OCI-LY3 (cell line): ENCODE measurements at regions not wholly inside any gene's neighbourhood (a gene's known extent, or its start where the extent isn't known, plus 50 kb on each side); places are given as distances from the start of the nearest gene placed in this dataset.

Source experiments
- H2AFZ ChIP-seq: fragments of 200-600, 300-600 bp; shearing (Covaris generic); 2 replicates; pipeline ENCODE4 v1.6.0; 2014; ENCODE audit warnings: antibody characterized with exemption, low read depth, low read length
- H3K27ac ChIP-seq: fragments of 200-600, 300-600 bp; sonication (generic); 2 replicates; pipeline ENCODE4 v1.5.1; 2014; ENCODE audit warnings: mild to moderate bottlenecking, low read length, moderate library complexity, mixed read lengths
- H3K27me3 ChIP-seq: fragments of 200-600, 300-600 bp; sonication (generic); 2 replicates; pipeline ENCODE4 v1.6.1; 2014; ENCODE audit warnings: low read depth, low read length, mixed read lengths
- H3K36me3 ChIP-seq: fragments of 200-600, 300-600 bp; sonication (generic); replicated peaks from 2 replicates; pipeline ENCODE3; 2014; ENCODE audit warnings: low read depth, low read length, mixed read lengths
- H3K4me1 ChIP-seq: fragments of 300-600, 200-600 bp; sonication (generic); 2 replicates; pipeline ENCODE4 v1.6.1; 2014; ENCODE audit warnings: low read length, mixed read lengths
- H3K4me2 ChIP-seq: fragments of 200-600, 300-600 bp; sonication (generic); 2 replicates; pipeline ENCODE4 v1.6.1; 2014; ENCODE audit warnings: low read length, mixed read lengths
- H3K4me3 ChIP-seq: fragments of 300-600, 200-600 bp; sonication (generic); 2 replicates; pipeline ENCODE4 v1.5.1; 2014; ENCODE audit warnings: antibody characterized with exemption, mild to moderate bottlenecking, low read length, moderate library complexity
- H3K79me2 ChIP-seq: fragments of 300-600, 200-600 bp; shearing (Covaris generic); 2 replicates; pipeline ENCODE4 v1.6.1; 2014; ENCODE audit warnings: mild to moderate bottlenecking, low read length, mixed read lengths
- H3K9ac ChIP-seq: fragments of 300-600, 200-600 bp; shearing (Covaris generic); 2 replicates; pipeline ENCODE4 v1.6.0; 2014; ENCODE audit warnings: mild to moderate bottlenecking, low read length, moderate library complexity
- H3K9me3 ChIP-seq: fragments of 200-600, 300-600 bp; shearing (Covaris generic); 2 replicates; pipeline ENCODE4 v1.6.1; 2014; ENCODE audit warnings: low read length, mixed read lengths; ENCODE audit not compliant: insufficient read depth
- H4K20me1 ChIP-seq: fragments of 200-600, 300-600 bp; sonication (generic); 2 replicates; pipeline ENCODE4 v1.6.1; 2016; ENCODE audit warnings: low read length, mixed read lengths; ENCODE audit not compliant: insufficient read depth
- EZH2phosphoT487 ChIP-seq: fragments of 200-600 bp; shearing (Covaris generic); IDR thresholded peaks from 2 replicates; pipeline ENCODE4 v1.6.1; 2018; ENCODE audit warnings: antibody characterized with exemption, mixed run types, low read depth
- TF ChIP-seq, protein P1 (sequence below): fragments of 200-600, 300-600 bp; sonication (generic); IDR thresholded peaks from 2 replicates; pipeline ENCODE4 v1.5.1; 2014; ENCODE audit warnings: antibody characterized with exemption, low read length, low read depth

DNA sequence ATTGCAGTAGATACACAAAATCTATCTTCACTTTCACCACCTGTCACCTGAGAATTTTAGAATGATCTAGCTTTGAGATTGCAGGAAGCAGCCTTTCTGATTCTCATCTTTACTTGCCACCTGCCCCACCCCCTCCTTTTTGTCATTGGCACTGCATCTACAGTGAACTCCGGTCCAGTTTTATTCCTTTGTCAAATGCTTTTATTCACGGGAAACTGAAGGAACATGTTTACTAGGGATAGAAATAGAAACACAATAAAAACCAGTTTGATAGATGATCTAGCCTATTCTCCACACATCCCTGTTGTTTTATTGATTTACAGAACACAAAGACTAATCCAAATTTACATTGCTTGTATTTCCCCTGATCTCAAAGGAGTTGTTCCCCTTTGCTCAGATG, 471.7 kb upstream of the STXBP6 start:
- Histone ChIP-seq H3K4me3 (no peak overlapping the region), H3K9me3 (no peaks in the 10 kb centered on the region), H3K4me2 (no peak overlapping the region), H4K20me1 (no peaks in the 10 kb centered on the region), H3K36me3 (no peaks in the 10 kb centered on the region), H3K27me3 (0 out of 2 replicates have a peak, but pooled peaks cover 4% of the 10 kb centered on the region), H3K4me1 (no peaks in the 10 kb centered on the region), H3K27ac (no peak overlapping the region), H2AFZ (no peak overlapping the region), H3K79me2 (no peaks in the 10 kb centered on the region), H3K9ac (no peak overlapping the region)
- TF ChIP-seq, protein P1, sequence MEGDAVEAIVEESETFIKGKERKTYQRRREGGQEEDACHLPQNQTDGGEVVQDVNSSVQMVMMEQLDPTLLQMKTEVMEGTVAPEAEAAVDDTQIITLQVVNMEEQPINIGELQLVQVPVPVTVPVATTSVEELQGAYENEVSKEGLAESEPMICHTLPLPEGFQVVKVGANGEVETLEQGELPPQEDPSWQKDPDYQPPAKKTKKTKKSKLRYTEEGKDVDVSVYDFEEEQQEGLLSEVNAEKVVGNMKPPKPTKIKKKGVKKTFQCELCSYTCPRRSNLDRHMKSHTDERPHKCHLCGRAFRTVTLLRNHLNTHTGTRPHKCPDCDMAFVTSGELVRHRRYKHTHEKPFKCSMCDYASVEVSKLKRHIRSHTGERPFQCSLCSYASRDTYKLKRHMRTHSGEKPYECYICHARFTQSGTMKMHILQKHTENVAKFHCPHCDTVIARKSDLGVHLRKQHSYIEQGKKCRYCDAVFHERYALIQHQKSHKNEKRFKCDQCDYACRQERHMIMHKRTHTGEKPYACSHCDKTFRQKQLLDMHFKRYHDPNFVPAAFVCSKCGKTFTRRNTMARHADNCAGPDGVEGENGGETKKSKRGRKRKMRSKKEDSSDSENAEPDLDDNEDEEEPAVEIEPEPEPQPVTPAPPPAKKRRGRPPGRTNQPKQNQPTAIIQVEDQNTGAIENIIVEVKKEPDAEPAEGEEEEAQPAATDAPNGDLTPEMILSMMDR = no peak
- no peak for TF ChIP-seq EZH2phosphoT487

DNA sequence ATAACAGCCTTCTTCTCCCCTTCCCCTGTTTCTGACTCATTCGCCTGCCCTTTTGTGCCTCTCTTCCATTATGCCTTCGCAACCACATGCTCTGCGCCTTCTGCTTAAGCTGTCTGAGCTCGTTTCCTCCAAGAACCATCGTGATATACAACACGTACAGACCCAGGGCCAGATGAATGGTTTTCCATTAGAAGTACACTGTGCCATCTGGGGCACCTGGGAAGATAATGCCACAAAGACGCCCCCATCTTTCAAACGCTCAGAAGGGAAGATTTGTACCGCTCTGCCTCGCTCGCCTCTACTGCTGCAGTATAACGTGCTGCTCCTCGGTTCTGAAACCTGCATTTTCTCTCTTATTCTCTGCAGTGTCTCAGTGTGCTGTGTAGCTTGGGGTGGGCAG, 470.9 kb upstream of the STXBP6 start:
- H3K4me3 ChIP-seq = no peak overlapping the region
- H4K20me1 ChIP-seq = no peaks in the 10 kb centered on the region
- 0 out of 2 replicates have a peak, but pooled peaks cover 4% of the 10 kb centered on the region for H3K27me3 ChIP-seq
- no peaks in the 10 kb centered on the region for H3K36me3 ChIP-seq
- H2AFZ ChIP-seq = no peak overlapping the region
- H3K9ac ChIP-seq = no peak overlapping the region
- H3K79me2 ChIP-seq = no peaks in the 10 kb centered on the region
- H3K9me3 ChIP-seq = no peaks in the 10 kb centered on the region
- no peak overlapping the region for H3K27ac ChIP-seq
- TF ChIP-seq EZH2phosphoT487 = no peak
- TF ChIP-seq, protein P1 = no peak
- no peak overlapping the region for H3K4me2 ChIP-seq
- no peaks in the 10 kb centered on the region for H3K4me1 ChIP-seq

DNA sequence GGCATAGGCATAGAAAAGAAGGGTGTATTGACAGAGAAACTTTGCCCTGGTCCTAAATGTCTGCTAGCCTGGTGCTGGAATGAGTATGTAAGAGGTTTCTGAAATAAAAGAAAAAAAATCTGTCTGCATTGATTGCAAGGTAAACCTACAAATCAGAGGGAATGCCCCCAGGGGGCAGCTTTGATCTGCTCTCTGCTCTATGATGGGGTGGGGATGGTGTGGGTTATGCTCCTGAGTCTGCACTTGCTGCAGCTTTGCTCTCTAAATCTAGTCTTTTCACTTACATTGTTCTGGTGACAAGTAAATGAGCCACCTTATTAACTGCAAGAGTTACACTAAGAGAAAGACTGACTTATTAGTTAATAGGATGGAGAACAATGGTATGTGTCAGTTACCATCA, 468.4 kb upstream of the STXBP6 start:
- Histone ChIP-seq H3K9ac (no peak overlapping the region), H3K36me3 (no peaks in the 10 kb centered on the region), H3K27ac (no peak overlapping the region), H4K20me1 (no peaks in the 10 kb centered on the region), H3K4me2 (no peak overlapping the region), H3K4me1 (no peaks in the 10 kb centered on the region), H3K9me3 (no peaks in the 10 kb centered on the region), H2AFZ (no peak overlapping the region), H3K27me3 (0 out of 2 replicates have a peak, but pooled peaks cover 4% of the 10 kb centered on the region), H3K4me3 (no peak overlapping the region), H3K79me2 (no peaks in the 10 kb centered on the region)
- TF ChIP-seq, protein P1 = no peak
- no peak for TF ChIP-seq EZH2phosphoT487

DNA sequence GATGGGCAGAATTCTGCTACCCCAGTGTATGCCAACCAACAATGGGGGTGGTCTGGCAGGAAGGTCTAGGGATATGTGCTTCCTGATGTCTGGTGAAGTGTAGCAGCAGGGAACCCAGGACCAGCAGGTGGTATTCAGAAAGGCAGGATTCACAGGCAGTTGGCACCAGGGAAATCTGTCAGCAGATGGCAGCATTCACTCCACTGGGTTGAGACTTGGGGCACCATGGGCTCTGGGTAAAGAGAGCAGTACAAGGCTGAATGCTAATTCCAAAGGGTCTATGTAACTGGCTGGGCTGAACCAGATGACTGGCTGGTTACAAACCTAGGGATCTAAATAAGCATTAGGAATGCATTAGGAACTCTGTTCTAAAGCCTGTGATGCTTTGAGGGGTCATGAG, 466.9 kb upstream of the STXBP6 start:
- H3K4me3 ChIP-seq = no peak overlapping the region
- H3K27me3 ChIP-seq = 0 out of 2 replicates have a peak, but pooled peaks cover 4% of the 10 kb centered on the region
- H2AFZ ChIP-seq = no peak overlapping the region
- no peak overlapping the region for H3K4me2 ChIP-seq
- TF ChIP-seq, protein P1 = peak; percentile 12; the same call in 1 of the 2 replicates
- no peak for TF ChIP-seq EZH2phosphoT487
- no peaks in the 10 kb centered on the region for H3K79me2 ChIP-seq
- no peaks in the 10 kb centered on the region for H3K36me3 ChIP-seq
- H3K4me1 ChIP-seq = no peaks in the 10 kb centered on the region
- H4K20me1 ChIP-seq = no peaks in the 10 kb centered on the region
- H3K9me3 ChIP-seq = no peaks in the 10 kb centered on the region
- no peak overlapping the region for H3K27ac ChIP-seq
- H3K9ac ChIP-seq = no peak overlapping the region
